ENCODE measurements at regions not wholly inside any gene's neighbourhood (a gene's known extent, or its start where the extent isn't known, plus 50 kb on each side); places are given as distances from the start of the nearest gene placed in this dataset.

DNA sequence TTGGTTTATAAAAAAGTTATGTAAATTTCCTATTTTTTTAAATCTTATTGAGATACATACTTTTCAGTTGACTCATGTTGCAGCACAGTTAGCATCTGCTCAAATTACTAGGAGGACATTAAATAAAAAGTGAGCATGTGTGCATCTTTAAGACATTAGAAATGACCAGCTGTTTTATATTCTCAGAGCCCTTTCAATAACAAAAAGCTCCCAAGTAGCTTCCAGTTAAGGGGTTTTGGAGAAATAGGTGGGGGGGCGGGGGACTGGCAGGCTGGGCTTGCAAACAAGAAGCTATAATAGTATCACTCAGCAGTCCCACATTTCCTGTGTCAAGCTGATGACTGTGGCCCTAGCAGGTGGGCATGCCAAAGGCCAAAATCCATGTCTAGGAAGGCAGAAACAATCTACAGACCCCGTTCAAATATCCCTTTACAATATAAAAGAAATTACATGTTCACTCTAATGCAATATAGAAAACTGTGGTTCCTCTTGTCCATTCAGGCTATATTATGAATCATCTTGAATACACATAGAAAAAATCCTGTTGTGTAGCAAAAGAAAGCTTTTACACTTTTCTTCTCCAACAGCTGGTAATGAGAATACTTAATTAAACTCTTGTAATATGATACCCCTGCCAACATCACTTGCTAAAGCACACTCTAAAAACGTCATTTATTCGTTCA lies 1713.2 kb upstream of the SLC10A2 start:
- H3K27ac ChIP-seq (replicated peaks): no peak overlapping the region
- H3K4me1 ChIP-seq: no peaks in the 10 kb centered on the region
- no peaks in the 10 kb centered on the region for H3K27me3 ChIP-seq (ENCODE audit: low read depth)
- no peak for DNase-seq
- intact Hi-C loops (cut with micrococcal nuclease): no loop called here
- no peaks in the 10 kb centered on the region for H3K36me3 ChIP-seq
- no peak overlapping the region for H3K4me3 ChIP-seq
- TF ChIP-seq, protein P1, sequence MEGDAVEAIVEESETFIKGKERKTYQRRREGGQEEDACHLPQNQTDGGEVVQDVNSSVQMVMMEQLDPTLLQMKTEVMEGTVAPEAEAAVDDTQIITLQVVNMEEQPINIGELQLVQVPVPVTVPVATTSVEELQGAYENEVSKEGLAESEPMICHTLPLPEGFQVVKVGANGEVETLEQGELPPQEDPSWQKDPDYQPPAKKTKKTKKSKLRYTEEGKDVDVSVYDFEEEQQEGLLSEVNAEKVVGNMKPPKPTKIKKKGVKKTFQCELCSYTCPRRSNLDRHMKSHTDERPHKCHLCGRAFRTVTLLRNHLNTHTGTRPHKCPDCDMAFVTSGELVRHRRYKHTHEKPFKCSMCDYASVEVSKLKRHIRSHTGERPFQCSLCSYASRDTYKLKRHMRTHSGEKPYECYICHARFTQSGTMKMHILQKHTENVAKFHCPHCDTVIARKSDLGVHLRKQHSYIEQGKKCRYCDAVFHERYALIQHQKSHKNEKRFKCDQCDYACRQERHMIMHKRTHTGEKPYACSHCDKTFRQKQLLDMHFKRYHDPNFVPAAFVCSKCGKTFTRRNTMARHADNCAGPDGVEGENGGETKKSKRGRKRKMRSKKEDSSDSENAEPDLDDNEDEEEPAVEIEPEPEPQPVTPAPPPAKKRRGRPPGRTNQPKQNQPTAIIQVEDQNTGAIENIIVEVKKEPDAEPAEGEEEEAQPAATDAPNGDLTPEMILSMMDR (IDR thresholded peaks at IDR 0.05; ENCODE audit: borderline replicate concordance): no peak
- no peaks in the 10 kb centered on the region for H3K9me3 ChIP-seq (replicated peaks)

GRCh38 chr13:104773775-104774174 lies 1707.6 kb upstream of the SLC10A2 start:
- Histone ChIP-seq H3K4me3 (no peak overlapping the region), H3K36me3 (no peaks in the 10 kb centered on the region), H3K27me3 (ENCODE audit: low read depth) (peaks cover 4% of the 10 kb centered on the region), H3K27ac (replicated peaks) (no peak overlapping the region), H3K4me1 (no peaks in the 10 kb centered on the region), H3K9me3 (replicated peaks) (no peaks in the 10 kb centered on the region)
- intact Hi-C loops (cut with micrococcal nuclease): no loop called here
- TF ChIP-seq, protein P1 (IDR thresholded peaks at IDR 0.05; ENCODE audit: borderline replicate concordance): peak; percentile 60
- no peak for DNase-seq

- Histone ChIP-seq H3K4me1 (no peaks in the 10 kb centered on the region), H3K9me3 (replicated peaks) (no peaks in the 10 kb centered on the region), H3K4me3 (no peak overlapping the region), H3K27ac (replicated peaks) (no peak overlapping the region), H3K36me3 (no peaks in the 10 kb centered on the region), H3K27me3 (ENCODE audit: low read depth) (peaks cover 4% of the 10 kb centered on the region)
- intact Hi-C loops (cut with micrococcal nuclease): no loop called here
- no peak for DNase-seq
- TF ChIP-seq, protein P1 (IDR thresholded peaks at IDR 0.05; ENCODE audit: borderline replicate concordance): no peak
Measured at GRCh38 chr13:104769545-104769944, 1703.3 kb upstream of the SLC10A2 start.

DNA sequence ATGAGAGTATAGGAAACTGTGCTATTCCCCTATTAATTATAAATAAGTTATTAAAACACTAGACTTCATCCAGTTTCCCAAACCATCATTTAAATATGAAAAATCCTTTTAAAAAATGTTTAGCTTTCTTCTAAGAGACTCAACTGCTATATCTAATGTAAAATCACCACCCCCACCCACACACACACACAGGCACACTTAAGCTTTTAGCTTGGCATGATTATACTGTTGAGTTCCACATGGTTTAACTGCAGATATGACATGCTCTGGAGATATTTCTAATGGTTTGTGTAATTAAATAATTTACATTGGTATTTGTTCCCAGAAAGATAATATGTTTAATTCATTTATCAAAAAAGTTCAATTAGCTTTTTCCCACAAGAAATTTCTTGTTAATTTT lies 1700.1 kb upstream of the SLC10A2 start:
- Histone ChIP-seq H3K27ac (replicated peaks) (no peak overlapping the region), H3K36me3 (no peaks in the 10 kb centered on the region), H3K27me3 (ENCODE audit: low read depth) (peaks cover 4% of the 10 kb centered on the region), H3K4me3 (no peak overlapping the region), H3K4me1 (no peaks in the 10 kb centered on the region), H3K9me3 (replicated peaks) (no peaks in the 10 kb centered on the region)
- intact Hi-C loops (cut with micrococcal nuclease): no loop called here
- no peak for DNase-seq
- TF ChIP-seq, protein P1 (IDR thresholded peaks at IDR 0.05; ENCODE audit: borderline replicate concordance): no peak

GRCh38 chr13:104764600-104764999 lies 1698.4 kb upstream of the SLC10A2 start:
- Histone ChIP-seq H3K9me3 (replicated peaks) (no peaks in the 10 kb centered on the region), H3K36me3 (no peaks in the 10 kb centered on the region), H3K27ac (replicated peaks) (no peak overlapping the region), H3K4me1 (no peaks in the 10 kb centered on the region), H3K27me3 (ENCODE audit: low read depth) (peaks cover 4% of the 10 kb centered on the region), H3K4me3 (no peak overlapping the region)
- intact Hi-C loops (cut with micrococcal nuclease): no loop called here
- TF ChIP-seq, protein P1 (IDR thresholded peaks at IDR 0.05; ENCODE audit: borderline replicate concordance): no peak
- DNase-seq: no peak
